ENCODE measurements at regions not wholly inside any gene's neighbourhood (a gene's known extent, or its start where the extent isn't known, plus 50 kb on each side); places are given as distances from the start of the nearest gene placed in this dataset.

- no peak for TF ChIP-seq TCF12 (IDR thresholded peaks at IDR 0.05; ENCODE audit: low read depth)
- TF ChIP-seq FOXM1 (IDR thresholded peaks at IDR 0.05; ENCODE audit: borderline replicate concordance, low read depth): no peak
- no peak for TF ChIP-seq CREB1 (IDR thresholded peaks at IDR 0.05; ENCODE audit: low read depth)
- no peak for TF ChIP-seq ZBTB7A (IDR thresholded peaks at IDR 0.05; ENCODE audit: low read depth)
- TF ChIP-seq EGR1 (IDR thresholded peaks at IDR 0.05): no peak
- TF ChIP-seq CEBPB (IDR thresholded peaks at IDR 0.05): no peak
- no peak for TF ChIP-seq EP300 (IDR thresholded peaks at IDR 0.05; ENCODE audit: borderline replicate concordance)
- TF ChIP-seq, protein P1, sequence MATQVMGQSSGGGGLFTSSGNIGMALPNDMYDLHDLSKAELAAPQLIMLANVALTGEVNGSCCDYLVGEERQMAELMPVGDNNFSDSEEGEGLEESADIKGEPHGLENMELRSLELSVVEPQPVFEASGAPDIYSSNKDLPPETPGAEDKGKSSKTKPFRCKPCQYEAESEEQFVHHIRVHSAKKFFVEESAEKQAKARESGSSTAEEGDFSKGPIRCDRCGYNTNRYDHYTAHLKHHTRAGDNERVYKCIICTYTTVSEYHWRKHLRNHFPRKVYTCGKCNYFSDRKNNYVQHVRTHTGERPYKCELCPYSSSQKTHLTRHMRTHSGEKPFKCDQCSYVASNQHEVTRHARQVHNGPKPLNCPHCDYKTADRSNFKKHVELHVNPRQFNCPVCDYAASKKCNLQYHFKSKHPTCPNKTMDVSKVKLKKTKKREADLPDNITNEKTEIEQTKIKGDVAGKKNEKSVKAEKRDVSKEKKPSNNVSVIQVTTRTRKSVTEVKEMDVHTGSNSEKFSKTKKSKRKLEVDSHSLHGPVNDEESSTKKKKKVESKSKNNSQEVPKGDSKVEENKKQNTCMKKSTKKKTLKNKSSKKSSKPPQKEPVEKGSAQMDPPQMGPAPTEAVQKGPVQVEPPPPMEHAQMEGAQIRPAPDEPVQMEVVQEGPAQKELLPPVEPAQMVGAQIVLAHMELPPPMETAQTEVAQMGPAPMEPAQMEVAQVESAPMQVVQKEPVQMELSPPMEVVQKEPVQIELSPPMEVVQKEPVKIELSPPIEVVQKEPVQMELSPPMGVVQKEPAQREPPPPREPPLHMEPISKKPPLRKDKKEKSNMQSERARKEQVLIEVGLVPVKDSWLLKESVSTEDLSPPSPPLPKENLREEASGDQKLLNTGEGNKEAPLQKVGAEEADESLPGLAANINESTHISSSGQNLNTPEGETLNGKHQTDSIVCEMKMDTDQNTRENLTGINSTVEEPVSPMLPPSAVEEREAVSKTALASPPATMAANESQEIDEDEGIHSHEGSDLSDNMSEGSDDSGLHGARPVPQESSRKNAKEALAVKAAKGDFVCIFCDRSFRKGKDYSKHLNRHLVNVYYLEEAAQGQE (IDR thresholded peaks at IDR 0.05; ENCODE audit: low read depth): no peak
- TF ChIP-seq YY1 (IDR thresholded peaks at IDR 0.05; ENCODE audit: low read depth): no peak
- no peak for TF ChIP-seq NFIC (IDR thresholded peaks at IDR 0.05)
- TF ChIP-seq RAD21 (IDR thresholded peaks at IDR 0.05; ENCODE audit: low read depth): no peak
- no peak for TF ChIP-seq USF1 (IDR thresholded peaks at IDR 0.05)
- TF ChIP-seq TAF1 (IDR thresholded peaks at IDR 0.05; ENCODE audit: low read depth): no peak
- TF ChIP-seq MAX (IDR thresholded peaks at IDR 0.05): no peak
Measured at GRCh38 chr12:88638966-88639760, 58.9 kb upstream of the KITLG start.

DNA sequence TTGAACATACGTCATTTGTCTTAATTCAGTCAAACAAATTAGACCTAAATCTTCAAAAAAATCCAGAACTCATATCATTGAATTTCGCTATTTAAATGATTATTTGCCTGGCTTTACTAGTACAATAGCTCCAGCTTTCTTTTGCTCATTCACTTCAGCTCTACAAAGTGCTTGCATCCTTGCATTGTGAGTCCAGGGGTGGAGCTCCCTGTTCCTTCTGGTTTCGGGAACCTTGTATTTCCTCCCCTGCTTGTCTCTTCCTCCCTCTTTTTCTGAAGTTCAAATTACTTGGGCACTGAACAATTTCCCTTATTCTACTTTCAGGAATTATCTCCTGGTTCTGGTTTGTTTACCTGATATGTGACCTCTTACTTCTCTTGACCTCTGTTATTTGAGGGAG is 58.1 kb upstream of the KITLG start:
- TF ChIP-seq CEBPB (IDR thresholded peaks at IDR 0.05) (no peak), YY1 (IDR thresholded peaks at IDR 0.05; ENCODE audit: low read depth) (no peak), TAF1 (IDR thresholded peaks at IDR 0.05; ENCODE audit: low read depth) (no peak), MAX (IDR thresholded peaks at IDR 0.05) (no peak), ZBTB7A (IDR thresholded peaks at IDR 0.05; ENCODE audit: low read depth) (no peak), USF1 (IDR thresholded peaks at IDR 0.05) (no peak), NFIC (IDR thresholded peaks at IDR 0.05) (no peak), EP300 (IDR thresholded peaks at IDR 0.05; ENCODE audit: borderline replicate concordance) (no peak), EGR1 (IDR thresholded peaks at IDR 0.05) (no peak), TCF12 (IDR thresholded peaks at IDR 0.05; ENCODE audit: low read depth) (no peak), RAD21 (IDR thresholded peaks at IDR 0.05; ENCODE audit: low read depth) (no peak), FOXM1 (IDR thresholded peaks at IDR 0.05; ENCODE audit: borderline replicate concordance, low read depth) (no peak), CREB1 (IDR thresholded peaks at IDR 0.05; ENCODE audit: low read depth) (no peak), TEAD4 (IDR thresholded peaks at IDR 0.05) (no peak)
- TF ChIP-seq, protein P1 (IDR thresholded peaks at IDR 0.05; ENCODE audit: low read depth): no peak

DNA sequence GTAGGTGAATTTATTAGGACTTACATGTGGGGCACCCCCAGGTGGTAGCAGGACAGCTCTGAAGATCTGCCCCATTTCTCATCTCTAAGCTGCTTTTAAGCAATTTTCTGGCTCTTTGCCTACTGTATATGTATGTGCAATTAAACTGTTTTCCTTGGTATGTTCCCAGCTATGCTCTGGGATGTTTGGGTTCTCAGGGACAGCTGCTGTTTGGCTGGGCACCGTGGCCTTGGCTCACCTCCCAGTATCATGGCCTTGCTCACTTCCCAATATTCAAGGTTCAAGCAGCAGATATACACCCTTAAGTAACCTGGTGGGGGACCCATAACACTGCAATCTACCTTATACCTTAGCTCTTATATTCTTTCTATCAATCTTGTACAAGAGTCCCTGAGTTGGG is 53.7 kb upstream of the KITLG start:
- TF ChIP-seq FOXM1 (IDR thresholded peaks at IDR 0.05; ENCODE audit: borderline replicate concordance, low read depth): no peak

DNA sequence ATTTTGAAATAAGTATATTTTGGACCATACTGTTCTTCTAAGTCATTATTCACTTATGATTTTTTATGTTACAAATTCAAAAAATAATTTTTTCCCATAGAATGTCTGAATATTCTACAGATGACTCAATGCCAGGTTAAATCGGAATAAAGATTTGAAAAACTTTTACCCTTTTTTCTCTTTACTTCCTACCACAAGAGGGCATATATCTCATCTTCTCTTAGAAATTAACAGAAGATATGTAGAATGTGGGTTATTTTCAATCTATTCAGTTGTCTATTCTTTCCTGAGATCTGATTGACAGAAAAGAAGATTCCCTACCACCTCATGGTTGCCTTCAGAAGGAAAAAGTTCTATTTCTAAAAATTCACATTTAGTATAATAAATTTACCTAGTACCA is 53.0 kb upstream of the KITLG start:
- TF ChIP-seq EGR1 (IDR thresholded peaks at IDR 0.05) (no peak), CEBPB (IDR thresholded peaks at IDR 0.05) (no peak)
- TF ChIP-seq, protein P1 (IDR thresholded peaks at IDR 0.05; ENCODE audit: low read depth): no peak

GRCh38 chr12:88630561-88630960 is 50.3 kb upstream of the KITLG start:
- TF ChIP-seq MAX (IDR thresholded peaks at IDR 0.05): no peak
- TF ChIP-seq YY1 (IDR thresholded peaks at IDR 0.05; ENCODE audit: low read depth): no peak
- no peak for TF ChIP-seq CEBPB (IDR thresholded peaks at IDR 0.05)
- no peak for TF ChIP-seq RAD21 (IDR thresholded peaks at IDR 0.05; ENCODE audit: low read depth)
- TF ChIP-seq TEAD4 (IDR thresholded peaks at IDR 0.05): no peak
